Large intestine (tissue), 3 donors: ENCODE measurements at regions not wholly inside any gene's neighbourhood (a gene's known extent, or its start where the extent isn't known, plus 50 kb on each side); places are given as distances from the start of the nearest gene placed in this dataset.

Experiments used
- DNase-seq, 2 donors: peaks; one replicate each; pipeline versions ENCODE4 v3.0.0 to v3.0.0-alpha.2; 2013
- H3K27ac ChIP-seq: one replicate; pipeline ENCODE4 v1.5.1; 2013; ENCODE audit warnings: low read length
- H3K27me3 ChIP-seq: 2 replicates; pipeline ENCODE4 v1.6.1; 2013; ENCODE audit warnings: low read length; ENCODE audit not compliant: control insufficient read depth, insufficient read depth
- H3K36me3 ChIP-seq: 2 replicates; pipeline ENCODE4 v1.6.1; 2013; ENCODE audit warnings: low read length; ENCODE audit not compliant: control insufficient read depth, insufficient read depth
- H3K4me1 ChIP-seq: one replicate; pipeline ENCODE4 v1.6.1; 2013; ENCODE audit warnings: low read length; ENCODE audit not compliant: control insufficient read depth, insufficient read depth
- H3K4me3 ChIP-seq: one replicate; pipeline ENCODE4 v1.5.1; 2013; ENCODE audit warnings: low read length
- H3K9me3 ChIP-seq: one replicate; pipeline ENCODE4 v1.6.1; 2013; ENCODE audit warnings: mild to moderate bottlenecking, low read depth, low read length, moderate library complexity; ENCODE audit not compliant: control insufficient read depth
- WGBS: methylation state at CpG from one replicate; pipeline ENCODE4 v1.1.5; 2013; ENCODE audit warnings: low lambda C conversion rate; ENCODE audit not compliant: insufficient coverage; 5-methylcytosine and 5-hydroxymethylcytosine counted together

GRCh38 chr12:69151254-69151764 is 88.1 kb upstream of the CPSF6 start:
- Histone ChIP-seq H3K4me1 (peaks cover 33% of the 10 kb centered on the region), H3K9me3 (no peaks in the 10 kb centered on the region), H3K4me3 (no peak overlapping the region), H3K27me3 (no peaks in the 10 kb centered on the region), H3K27ac (peak overlapping the region; percentile 42), H3K36me3 (no peaks in the 10 kb centered on the region)
- DNase-seq, result peak; percentile 61 to 92
- 0% methylated on average over 1 of the region's 7 CpGs for WGBS

- Histone ChIP-seq H3K36me3 (no peaks in the 10 kb centered on the region), H3K4me3 (no peak overlapping the region), H3K27ac (no peak overlapping the region), H3K9me3 (no peaks in the 10 kb centered on the region), H3K4me1 (peaks cover 31% of the 10 kb centered on the region), H3K27me3 (no peaks in the 10 kb centered on the region)
- DNase-seq, result peak; percentile 58 to 77
- 17% methylated on average over 3 of the region's 7 CpGs for WGBS
Measured at GRCh38 chr12:69154585-69155363, 84.6 kb upstream of the CPSF6 start.

GRCh38 chr12:69157023-69157655 is 82.2 kb upstream of the CPSF6 start:
- Histone ChIP-seq H3K27ac (no peak overlapping the region), H3K9me3 (no peaks in the 10 kb centered on the region), H3K4me1 (peaks cover 12% of the 10 kb centered on the region), H3K27me3 (no peaks in the 10 kb centered on the region), H3K36me3 (no peaks in the 10 kb centered on the region), H3K4me3 (no peak overlapping the region)
- peak; percentile 76 for DNase-seq
- 50% methylated on average over 2 of the region's 13 CpGs for WGBS

- no peaks in the 10 kb centered on the region for H3K27me3 ChIP-seq
- H3K36me3 ChIP-seq, result no peaks in the 10 kb centered on the region
- no peaks in the 10 kb centered on the region for H3K9me3 ChIP-seq
- H3K27ac ChIP-seq, result no peak overlapping the region
- no peak overlapping the region for H3K4me3 ChIP-seq
- no CpG with 5 or more reads among the region's 2 CpGs for WGBS
- no peak for DNase-seq
- H3K4me1 ChIP-seq, result peaks cover 1% of the 10 kb centered on the region
Measured at GRCh38 chr12:69161829-69162228, 77.5 kb upstream of the CPSF6 start.

GRCh38 chr12:69163681-69164362 is 75.5 kb upstream of the CPSF6 start:
- DNase-seq, result no peak
- Histone ChIP-seq H3K9me3 (no peaks in the 10 kb centered on the region), H3K27ac (no peak overlapping the region), H3K4me3 (no peak overlapping the region), H3K36me3 (no peaks in the 10 kb centered on the region), H3K4me1 (no peaks in the 10 kb centered on the region), H3K27me3 (no peaks in the 10 kb centered on the region)
- WGBS, result 80% methylated on average over 1 of the region's 4 CpGs

GRCh38 chr12:69167648-69168165 is 71.7 kb upstream of the CPSF6 start:
- no CpG with 5 or more reads among the region's 3 CpGs for WGBS
- no peaks in the 10 kb centered on the region for H3K9me3 ChIP-seq
- H3K4me3 ChIP-seq, result no peak overlapping the region
- H3K36me3 ChIP-seq, result no peaks in the 10 kb centered on the region
- H3K27ac ChIP-seq, result no peak overlapping the region
- DNase-seq, result no peak
- H3K27me3 ChIP-seq, result no peaks in the 10 kb centered on the region
- H3K4me1 ChIP-seq, result no peaks in the 10 kb centered on the region

GRCh38 chr12:69168363-69168762 is 71.0 kb upstream of the CPSF6 start:
- 67% methylated on average over 1 of the region's 5 CpGs for WGBS
- DNase-seq, result no peak
- H3K9me3 ChIP-seq, result no peaks in the 10 kb centered on the region
- H3K27ac ChIP-seq, result no peak overlapping the region
- no peaks in the 10 kb centered on the region for H3K4me1 ChIP-seq
- no peaks in the 10 kb centered on the region for H3K27me3 ChIP-seq
- no peak overlapping the region for H3K4me3 ChIP-seq
- no peaks in the 10 kb centered on the region for H3K36me3 ChIP-seq

GRCh38 chr12:69168828-69169227 is 70.5 kb upstream of the CPSF6 start:
- H3K36me3 ChIP-seq, result no peaks in the 10 kb centered on the region
- H3K9me3 ChIP-seq, result no peaks in the 10 kb centered on the region
- H3K4me3 ChIP-seq, result no peak overlapping the region
- DNase-seq, result no peak
- no peaks in the 10 kb centered on the region for H3K27me3 ChIP-seq
- WGBS, result no CpG with 5 or more reads among the region's 3 CpGs
- H3K27ac ChIP-seq, result no peak overlapping the region
- H3K4me1 ChIP-seq, result no peaks in the 10 kb centered on the region

- no peak overlapping the region for H3K4me3 ChIP-seq
- 40% methylated on average over 1 of the region's 4 CpGs for WGBS
- H3K36me3 ChIP-seq, result no peaks in the 10 kb centered on the region
- H3K4me1 ChIP-seq, result no peaks in the 10 kb centered on the region
- peak in 1 of 2 donors; percentile 13 for DNase-seq
- H3K9me3 ChIP-seq, result no peaks in the 10 kb centered on the region
- no peaks in the 10 kb centered on the region for H3K27me3 ChIP-seq
- no peak overlapping the region for H3K27ac ChIP-seq
Measured at GRCh38 chr12:69170293-69170692, 69.1 kb upstream of the CPSF6 start.

GRCh38 chr12:69171881-69172280 is 67.5 kb upstream of the CPSF6 start:
- no peak overlapping the region for H3K4me3 ChIP-seq

More at GRCh38 chr12:69171881-69172280, 67.5 kb upstream of the CPSF6 start:
- Histone ChIP-seq H3K27ac (no peak overlapping the region), H3K9me3 (no peaks in the 10 kb centered on the region), H3K4me1 (no peaks in the 10 kb centered on the region), H3K27me3 (no peaks in the 10 kb centered on the region), H3K36me3 (no peaks in the 10 kb centered on the region)
- no peak for DNase-seq
- WGBS, result 80% methylated on average over 1 of the region's 6 CpGs
